ENCODE measurements at regions not wholly inside any gene's neighbourhood (a gene's known extent, or its start where the extent isn't known, plus 50 kb on each side); places are given as distances from the start of the nearest gene placed in this dataset.

DNA sequence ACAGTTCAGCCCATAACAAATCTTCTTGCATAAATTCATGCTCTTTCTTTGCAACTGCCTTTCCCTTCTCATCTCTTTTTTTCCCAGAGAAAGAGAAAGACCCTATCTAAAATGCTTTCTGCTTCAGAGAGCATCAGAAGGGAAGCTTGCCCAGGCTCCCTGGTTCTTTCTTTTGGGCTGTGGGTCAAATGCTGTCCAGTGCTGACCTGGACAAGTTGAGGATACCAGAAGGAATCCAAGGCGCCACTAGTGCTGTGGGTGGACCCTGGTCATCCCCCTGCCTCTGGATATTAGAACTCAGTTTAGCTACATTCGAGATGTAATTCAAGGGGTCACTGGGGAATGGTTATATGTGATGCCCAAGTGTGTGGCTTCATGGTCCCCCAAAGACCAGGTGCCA is 411.6 kb downstream of the RPS24 start:
- no peak for DNase-seq (ENCODE audit: extremely low read depth in 1 of 2, low read depth in 1 of 2)

DNA sequence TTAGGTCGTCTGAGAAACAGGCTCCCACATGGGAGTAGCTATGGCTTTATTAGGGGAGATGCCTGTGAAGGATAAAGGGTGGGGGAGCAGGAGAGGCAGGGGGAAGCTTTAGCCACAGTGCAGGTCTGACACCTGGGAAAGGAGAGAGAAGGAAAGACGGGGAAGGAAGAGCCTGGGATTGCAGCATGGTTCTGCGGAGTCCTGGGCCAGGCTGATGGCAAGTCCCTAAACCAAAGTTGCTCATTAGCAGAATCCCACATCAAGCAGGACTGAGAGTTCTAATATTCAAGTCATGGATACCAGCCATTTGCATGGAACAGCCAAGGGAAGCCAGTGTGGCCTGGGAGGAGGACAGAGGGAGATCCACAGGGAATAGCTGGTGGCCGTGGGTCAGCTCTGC is 414.8 kb downstream of the RPS24 start:
- DNase-seq (ENCODE audit: extremely low read depth in 1 of 2, low read depth in 1 of 2) = no peak

DNA sequence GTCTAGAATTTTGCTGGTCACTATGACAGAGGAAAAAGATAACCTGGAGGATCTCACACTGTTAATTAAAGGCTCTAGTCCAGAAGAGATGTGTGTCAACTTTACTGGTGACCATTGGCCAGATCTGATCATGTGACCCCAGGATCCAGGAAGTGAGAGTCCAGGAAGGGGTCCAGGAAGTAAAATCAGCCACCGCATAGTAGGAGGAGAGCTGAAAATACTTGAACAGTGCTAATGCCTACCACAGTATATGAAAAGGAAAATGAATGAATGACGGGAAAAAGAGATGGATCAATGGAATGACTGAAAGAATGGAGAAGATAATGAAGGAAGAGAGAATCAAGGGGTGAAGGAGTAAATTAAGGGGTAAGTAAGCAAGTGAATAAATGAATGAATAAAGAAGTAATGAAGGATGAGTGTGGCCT is 415.3 kb downstream of the RPS24 start:
- DNase-seq (ENCODE audit: extremely low read depth in 1 of 2, low read depth in 1 of 2) = no peak

DNA sequence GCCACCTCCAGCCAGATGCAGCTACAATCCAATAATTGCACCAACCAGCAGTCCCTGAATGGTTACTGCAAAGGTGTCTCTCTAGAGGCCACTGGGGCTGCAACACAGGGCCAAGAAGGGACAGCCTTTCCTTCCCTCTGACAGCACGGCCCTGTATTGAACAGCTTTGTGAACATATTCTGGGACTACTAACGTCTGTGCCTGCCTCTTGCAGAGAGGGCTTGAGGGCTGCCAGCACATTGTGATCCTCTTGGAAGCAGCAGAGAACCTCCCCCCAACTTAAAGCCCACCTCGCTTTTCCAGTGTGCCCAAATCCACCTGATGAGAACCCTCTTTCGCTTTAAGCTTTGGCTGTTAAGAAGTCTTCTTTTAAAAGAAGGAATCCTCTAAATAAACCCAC is 415.9 kb downstream of the RPS24 start:
- no peak for DNase-seq (ENCODE audit: extremely low read depth in 1 of 2, low read depth in 1 of 2)

DNA sequence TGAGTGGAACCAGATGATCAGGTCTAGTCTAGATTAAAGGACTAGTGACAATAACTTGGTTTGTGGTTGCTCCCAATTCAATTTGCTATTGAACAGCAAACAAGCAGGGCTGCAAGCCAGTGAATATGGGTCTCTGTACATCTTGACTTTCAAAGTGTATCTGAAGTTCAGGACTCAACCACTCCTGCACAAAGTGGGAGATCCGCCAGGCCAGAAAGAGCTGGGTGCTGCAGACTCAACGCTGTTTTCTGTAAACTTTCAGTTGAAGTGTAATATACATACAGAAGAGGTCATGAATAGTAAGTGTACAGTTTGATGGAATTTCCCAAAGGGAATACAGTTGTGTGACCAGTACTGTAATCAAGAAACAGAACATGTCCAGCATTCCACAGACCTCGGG is 416.6 kb downstream of the RPS24 start:
- no peak for DNase-seq (ENCODE audit: extremely low read depth in 1 of 2, low read depth in 1 of 2)

DNA sequence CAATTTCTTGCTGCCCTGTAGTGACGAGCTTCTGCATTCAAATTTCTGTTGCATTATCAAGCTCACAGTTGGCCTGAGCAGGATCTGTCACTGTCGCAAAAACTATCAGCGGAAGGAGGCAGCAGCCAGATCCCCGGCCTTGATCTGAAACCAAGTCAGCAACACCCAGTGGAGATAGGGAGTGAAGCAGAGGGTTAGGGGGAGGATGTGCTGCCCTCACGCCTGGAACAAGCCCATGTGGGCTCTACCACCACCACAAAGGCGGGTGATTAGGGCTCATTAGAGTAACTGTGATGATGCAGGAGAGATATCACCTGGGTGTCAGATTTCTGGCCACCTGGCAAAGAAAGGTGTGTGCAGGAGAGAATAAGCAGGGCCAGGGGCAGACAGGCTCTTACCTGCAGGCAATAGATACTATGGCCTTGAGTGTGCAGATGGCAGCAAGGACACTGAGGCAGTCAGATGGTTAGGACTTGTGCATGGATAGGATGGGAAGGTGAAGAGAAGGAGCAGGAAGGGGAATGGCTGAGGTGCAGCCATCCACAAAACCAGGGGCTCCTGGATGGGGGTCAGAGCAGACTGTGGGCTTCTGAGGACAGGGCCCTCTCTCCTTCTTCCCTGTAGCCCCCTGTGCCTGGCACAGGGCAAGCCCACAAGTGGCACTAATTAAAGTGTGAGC is 417.3 kb downstream of the RPS24 start:
- DNase-seq (ENCODE audit: extremely low read depth in 1 of 2, low read depth in 1 of 2) = no peak

DNA sequence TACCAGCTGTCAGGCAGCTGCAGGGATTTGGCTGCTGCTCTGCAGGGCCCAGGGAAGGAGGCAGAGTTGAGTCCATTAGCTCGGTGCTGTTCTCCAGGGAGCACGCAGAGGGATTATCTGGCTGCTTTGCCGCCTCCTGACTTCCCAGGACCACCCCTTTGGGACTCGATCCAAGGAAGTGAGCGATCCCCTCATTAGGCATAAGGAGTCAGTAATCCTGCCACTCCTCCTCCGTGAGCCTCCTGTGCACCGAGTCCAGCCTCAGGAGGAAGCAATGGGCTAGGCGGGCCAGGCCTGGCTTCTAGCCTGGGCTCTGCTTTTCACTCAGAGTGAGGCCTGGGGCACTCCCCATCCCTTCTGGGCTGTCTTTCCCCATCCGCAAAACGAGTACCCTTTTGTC is 417.9 kb downstream of the RPS24 start:
- DNase-seq (ENCODE audit: extremely low read depth in 1 of 2, low read depth in 1 of 2) = no peak

DNA sequence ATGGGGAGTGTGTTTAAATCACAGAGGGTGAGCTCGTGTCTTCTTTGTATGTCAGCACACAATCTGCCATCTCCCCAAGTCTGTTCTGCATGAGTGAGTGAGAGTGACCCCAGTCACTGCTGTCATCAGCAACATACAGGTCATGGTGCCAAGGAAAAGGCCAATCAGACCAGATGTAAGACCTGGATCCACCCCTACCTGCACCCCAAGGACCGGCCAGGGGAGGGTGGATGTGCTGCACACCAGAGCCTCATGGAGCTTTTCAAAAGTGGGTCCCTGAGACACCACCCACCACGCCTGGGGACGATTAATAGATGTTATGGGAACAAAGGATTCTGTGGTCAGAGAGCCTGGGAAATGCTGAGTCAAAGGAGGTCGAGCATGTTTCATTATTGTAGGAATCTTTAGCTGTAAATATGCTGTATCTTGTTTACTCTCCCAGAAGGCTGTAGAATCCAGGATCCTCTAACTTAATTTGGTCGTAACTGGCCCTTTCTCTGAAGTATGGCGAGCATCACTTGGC is 420.5 kb downstream of the RPS24 start:
- no peak for DNase-seq (ENCODE audit: extremely low read depth in 1 of 2, low read depth in 1 of 2)

DNA sequence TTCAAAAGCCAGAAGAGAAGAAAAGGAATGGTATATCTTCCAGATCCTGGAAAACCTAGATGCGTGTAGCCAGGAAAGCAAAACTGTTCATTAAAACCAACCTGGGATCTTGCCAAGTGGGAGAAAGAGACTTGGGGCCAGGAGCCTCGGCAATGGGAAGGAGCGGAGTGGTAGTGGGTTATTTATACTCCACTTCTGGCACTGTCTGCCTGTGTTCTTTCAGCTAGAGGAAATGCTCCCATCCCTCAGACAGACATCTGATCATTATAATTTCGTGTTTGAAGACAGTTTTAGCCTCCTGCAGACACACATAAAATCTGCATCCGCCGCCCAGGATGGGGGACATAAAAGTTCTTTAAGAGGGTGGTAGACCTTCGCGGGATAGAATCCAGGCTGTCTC is 421.6 kb downstream of the RPS24 start:
- no peak for DNase-seq (ENCODE audit: extremely low read depth in 1 of 2, low read depth in 1 of 2)

DNA sequence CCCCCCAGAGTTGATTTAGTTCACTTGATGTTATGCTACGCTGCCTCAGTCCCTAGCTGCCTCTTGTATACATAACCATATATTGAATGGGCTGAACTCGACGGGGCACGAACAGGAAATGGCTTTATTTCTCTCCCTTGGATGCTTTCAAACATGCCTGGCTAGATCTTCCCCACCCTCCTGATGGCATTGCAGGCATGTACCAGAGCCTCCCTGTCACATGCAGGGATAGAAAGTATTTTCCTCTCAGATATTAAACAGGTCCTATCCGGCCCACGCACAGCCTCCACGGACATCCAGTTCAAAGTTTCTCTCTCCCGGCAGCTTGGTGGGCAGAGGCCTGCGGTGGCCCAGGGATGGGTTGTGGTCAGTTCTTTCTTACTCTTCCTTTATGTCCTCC is 422.1 kb downstream of the RPS24 start:
- DNase-seq (ENCODE audit: extremely low read depth in 1 of 2, low read depth in 1 of 2) = no peak

DNA sequence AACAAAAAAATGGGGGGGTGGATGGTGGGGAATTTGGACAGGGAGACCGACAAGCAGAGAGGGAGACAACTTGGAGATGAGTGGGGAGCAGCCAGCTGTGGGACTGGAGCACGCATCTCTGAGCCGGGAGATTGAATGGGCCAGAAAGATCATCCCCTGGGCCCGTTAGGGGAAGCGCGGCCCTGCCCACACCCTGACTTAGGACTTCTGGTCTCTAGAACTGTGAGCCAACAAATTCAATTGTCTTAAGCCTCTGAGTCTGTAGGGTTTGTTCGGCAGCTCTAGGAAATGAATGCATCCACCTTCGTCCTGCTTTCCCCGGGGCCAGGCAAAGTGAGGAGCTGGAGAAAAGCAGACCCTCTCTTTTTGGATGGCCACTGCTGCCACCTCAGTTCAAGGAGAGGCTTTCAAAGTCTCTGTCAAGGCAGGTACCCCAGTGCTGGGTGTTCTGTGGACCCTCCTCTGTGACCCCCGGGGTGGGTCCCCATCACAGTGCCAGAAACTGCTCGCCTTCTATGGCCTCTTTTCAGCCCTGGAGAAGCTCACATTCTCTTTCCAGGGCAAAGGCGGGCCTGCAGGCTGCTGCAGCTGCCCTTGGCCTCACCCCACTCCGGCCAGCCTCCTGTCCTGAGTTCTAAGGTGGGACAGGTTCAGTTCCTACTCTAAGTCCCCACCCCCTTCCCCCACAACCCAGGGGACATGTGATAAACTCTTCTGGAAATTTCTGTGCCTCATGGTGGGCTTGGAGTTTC is 423.2 kb downstream of the RPS24 start:
- no peak for DNase-seq (ENCODE audit: extremely low read depth in 1 of 2, low read depth in 1 of 2)

DNA sequence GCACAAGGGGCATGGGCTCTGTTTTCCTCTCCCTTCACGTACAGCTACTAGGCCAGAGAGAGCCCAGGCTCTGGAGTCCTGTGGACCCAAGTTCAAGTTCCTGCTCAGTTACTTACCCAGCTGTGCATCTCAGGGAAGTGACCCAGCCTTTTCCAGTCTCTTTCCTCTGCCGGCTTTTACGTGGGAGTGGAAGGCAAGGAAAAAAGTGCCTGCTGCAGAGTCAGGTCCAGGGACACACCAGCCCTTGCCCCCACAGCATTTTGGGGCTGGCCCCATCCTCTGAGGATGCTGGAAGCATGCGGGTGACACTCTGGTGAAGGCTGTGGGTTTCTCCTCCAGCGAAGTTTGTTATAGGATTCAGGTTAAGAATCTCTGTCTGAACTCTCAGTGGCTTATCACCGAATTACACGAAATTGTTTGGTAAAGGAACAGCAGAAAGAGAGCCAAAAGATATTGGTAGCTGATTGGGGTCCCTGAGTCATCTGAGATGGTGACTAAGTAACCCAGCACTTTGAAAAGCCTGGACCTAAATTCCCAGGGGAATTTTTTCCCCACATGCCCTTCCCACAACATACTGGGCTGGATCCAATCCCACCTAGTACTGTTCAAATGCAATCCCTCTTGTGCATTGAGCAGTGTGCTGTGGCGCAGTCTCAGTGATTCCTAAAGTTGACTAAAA is 424.3 kb downstream of the RPS24 start:
- no peak for DNase-seq (ENCODE audit: extremely low read depth in 1 of 2, low read depth in 1 of 2)

DNA sequence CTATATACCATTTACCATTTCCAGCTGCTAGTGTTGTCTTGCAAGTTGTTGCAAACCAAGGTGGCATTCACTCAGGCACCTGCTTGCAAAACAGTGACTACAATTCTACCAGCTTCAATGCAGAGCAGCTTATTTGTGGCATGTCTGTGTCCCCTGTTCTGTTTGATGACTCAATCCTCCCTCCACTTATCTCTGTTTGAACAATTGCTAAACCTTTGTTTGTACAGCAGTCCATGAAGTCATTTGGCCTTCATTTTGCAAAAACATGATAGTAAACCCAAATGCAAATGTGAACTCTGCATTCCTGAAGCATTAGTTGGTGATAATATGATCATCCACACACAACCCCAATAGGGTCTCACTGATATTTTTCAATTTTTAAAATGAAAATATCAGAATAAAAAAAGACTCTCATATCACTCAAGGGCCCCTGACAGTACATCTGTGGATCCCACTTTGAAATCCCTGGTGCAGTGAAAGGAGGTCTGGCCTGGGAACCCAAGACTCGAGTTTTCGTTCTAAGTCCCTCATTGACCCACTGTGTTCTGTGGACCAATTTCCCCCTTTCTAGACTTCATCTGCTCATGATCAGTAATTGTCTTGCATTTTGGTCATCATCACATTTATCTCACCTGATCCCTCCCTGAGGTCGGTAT is 425.4 kb downstream of the RPS24 start:
- DNase-seq (ENCODE audit: extremely low read depth in 1 of 2, low read depth in 1 of 2) = no peak

DNA sequence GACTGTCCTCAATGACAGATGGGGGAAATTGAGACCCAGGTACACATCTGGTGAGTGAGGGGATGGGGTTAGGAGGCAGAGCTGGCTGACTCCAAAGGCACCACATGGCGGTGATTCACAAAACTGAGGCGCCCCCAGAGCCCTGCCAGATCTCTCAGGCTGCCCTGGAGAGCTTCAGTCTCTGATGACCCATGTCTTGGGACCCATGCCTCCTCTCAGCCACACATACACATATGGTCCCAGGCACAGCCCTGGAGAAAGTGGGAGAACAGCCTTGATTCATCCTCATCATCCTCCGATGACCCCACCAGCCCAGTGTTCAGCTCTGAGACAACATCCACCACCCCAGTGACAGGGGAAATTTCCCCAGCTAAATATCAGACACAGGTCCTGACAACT is 426.0 kb downstream of the RPS24 start:
- DNase-seq (ENCODE audit: extremely low read depth in 1 of 2, low read depth in 1 of 2) = no peak

DNA sequence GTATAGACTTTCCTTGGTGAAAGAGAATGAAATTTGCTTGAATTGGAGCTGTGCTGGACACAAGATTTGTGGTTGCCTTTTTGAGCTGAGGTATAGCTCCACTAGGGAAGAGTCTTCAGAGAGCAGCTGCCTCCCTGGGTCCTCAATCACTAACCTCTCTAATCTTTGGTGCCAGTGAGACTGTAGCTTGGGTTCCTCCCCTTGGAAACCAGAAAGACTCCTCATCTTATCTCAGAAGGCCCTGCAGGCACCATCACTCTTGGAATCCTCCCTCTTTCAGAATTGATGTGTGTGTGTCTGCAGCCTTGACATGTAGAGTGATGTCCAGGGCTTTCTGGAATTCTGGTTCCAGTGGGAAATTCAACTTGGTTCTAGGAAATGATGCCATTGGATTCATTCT is 426.5 kb downstream of the RPS24 start:
- DNase-seq (ENCODE audit: extremely low read depth in 1 of 2, low read depth in 1 of 2) = no peak

DNA sequence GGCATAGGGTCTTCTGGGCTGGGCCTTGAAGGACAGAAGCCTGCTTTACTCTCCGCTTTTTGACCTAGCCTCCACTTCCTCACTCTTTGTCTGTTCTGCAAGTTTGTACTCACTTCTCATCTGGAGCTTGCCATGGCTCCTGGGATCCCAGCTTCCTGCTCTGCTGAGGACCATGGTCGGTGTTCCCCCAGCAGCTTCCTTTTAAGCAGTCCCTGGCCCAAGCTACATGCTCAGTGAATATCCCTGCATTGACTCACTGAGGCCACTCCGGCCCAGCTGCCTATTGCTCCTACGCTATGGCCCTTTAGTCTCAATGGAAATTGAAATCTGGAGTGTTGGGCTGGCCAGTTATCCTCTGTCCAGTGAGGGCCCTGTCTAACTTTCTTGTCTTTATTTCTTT is 427.7 kb downstream of the RPS24 start:
- DNase-seq (ENCODE audit: extremely low read depth in 1 of 2, low read depth in 1 of 2) = no peak

DNA sequence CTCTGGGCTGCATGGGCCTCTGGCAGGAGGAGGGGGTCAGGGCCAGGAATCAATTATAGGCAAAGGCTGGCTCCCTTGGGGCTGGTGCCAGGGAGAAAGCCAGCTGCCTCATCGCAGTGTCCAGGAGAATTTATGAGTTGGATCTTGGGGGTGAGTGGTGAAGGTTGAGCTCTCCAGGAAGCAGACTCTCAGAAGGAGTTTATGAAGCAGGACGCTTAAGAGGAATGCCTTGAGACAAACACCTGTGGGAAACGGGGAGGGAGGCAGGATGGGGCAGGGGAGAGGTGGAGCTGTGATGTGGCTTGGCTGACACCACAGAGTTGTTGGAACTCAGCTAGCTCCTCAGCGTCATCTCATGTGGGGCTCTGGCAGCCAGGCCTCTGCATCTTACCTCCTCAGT is 428.5 kb downstream of the RPS24 start:
- no peak for DNase-seq (ENCODE audit: extremely low read depth in 1 of 2, low read depth in 1 of 2)

DNA sequence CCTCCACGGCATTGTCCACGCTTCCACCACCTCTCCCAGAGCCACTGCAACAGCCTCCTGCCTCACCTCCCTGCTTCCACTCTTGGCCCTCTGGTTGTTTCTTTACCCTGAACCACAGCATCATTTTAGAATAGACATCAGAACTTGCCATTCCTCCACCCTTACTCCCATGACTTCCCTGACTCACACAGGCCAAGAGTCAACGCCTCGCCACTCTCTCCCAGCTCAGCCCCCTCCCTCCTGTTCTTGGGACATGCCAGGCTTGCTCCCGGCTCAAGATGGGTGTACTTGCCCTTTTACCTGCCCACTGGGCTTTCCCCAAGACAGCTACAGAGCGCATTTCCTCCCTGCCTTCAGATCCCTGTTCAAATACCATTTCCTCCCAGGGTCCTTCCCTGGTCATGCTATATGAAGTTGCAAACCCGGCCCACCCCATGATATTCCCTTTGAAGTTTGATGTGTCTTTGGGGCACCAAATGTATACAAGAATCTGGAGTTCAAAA is 429.1 kb downstream of the RPS24 start:
- DNase-seq (ENCODE audit: extremely low read depth in 1 of 2, low read depth in 1 of 2) = no peak

DNA sequence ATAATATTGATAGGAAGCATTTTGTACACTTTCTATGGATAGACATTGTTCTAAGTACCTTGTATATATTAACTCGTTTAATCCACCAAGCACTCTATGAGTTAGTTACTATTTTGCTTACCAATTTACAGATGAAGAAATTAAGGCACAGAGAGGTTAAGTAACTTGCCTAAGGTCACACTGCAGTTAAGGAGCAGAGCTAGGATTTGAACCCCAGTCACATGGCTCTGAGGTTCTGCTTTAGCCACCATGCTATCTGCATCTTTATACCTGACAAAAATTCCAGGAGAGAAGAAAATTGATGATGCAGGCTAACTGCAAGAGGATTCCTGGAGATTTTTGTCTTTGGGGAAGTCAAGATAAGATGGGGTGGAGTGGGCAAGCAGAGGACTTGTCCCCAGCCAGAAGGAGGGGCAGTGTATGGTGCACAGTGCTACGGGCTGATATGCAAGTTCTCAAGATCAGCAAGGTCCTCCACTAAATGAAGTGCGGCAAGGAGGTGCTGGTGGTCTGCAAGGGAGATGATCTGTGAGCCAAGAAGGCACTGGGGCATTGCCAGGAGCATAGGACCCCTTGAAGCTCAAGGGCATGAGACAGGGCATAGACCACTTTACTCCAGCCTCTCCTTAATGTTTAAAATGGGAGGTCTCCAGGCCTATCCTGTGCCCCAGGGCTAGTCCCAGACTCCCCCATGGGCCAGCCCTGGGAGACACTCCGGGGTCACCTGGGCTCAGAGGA is 430.6 kb downstream of the RPS24 start:
- DNase-seq (ENCODE audit: extremely low read depth in 1 of 2, low read depth in 1 of 2) = no peak

DNA sequence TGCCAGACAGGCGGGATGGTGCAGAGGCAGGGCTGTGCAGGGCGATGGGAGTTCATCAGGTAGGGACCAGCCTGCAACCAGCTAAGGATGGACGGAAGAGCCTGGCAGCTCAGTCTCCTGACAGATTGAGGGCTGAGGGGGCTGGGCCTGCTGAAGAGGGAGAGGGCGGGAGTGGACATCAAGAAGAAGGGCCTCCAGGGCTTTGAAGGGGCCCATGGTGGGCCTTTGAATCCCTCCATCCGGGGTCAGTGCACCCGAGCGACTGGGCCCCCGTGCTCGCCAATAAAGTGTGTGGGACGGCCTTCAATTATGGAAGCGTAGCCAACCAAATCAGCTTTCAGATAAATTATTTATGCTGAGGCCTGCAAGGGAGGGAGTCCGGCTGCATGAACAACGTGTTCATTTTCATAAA is 431.2 kb downstream of the RPS24 start:
- DNase-seq (ENCODE audit: extremely low read depth in 1 of 2, low read depth in 1 of 2) = no peak

DNA sequence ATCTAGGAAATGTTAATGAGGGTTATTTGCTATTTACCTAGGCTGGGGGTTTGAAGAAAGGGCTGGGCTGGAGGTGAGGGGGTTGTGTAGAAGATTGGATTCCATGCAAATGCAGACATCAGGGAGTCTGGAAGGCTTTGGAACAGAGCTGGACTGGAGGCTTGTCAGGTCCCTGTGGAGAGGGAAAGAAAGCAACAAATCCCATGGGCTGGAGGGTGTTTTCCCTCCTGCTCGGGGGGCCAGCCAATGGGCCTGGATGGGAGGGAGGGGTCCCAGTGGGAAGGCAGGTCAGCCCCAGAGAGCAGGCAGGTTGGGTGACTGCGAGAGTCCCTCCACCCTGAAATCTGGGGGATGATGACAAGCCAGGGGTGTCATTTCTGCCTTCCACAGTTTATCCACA is 431.8 kb downstream of the RPS24 start:
- DNase-seq (ENCODE audit: extremely low read depth in 1 of 2, low read depth in 1 of 2) = no peak
